Lung (tissue), 11 donors: ENCODE measurements at regions not wholly inside any gene's neighbourhood (a gene's known extent, or its start where the extent isn't known, plus 50 kb on each side); places are given as distances from the start of the nearest gene placed in this dataset.

ENCODE experiments used
- ATAC-seq: fragments of 200-7000 bp; cut with Tn5 transposase; one replicate; pipeline ENCODE4 v1.9.1; 2020; ENCODE audit warnings: moderate number of reproducible peaks; ENCODE audit not compliant: insufficient read depth, low FRiP score
- DNase-seq, 3 donors: peaks; one replicate each; pipeline ENCODE4 v3.0.0-alpha.2; 2013 to 2017
- H3K27ac ChIP-seq, 2 donors: one replicate each; pipeline ENCODE4 v1.5.1; 2013; ENCODE audit warnings: mild to moderate bottlenecking in 2 of 2, moderate library complexity in 2 of 2, control low read depth in 1 of 2, inconsistent platforms in 1 of 2, low read depth in 1 of 2, low read length in 1 of 2
- H3K27me3 ChIP-seq, 3 donors: one replicate each; pipeline ENCODE4 v1.5.1; 2013; ENCODE audit warnings: low read length in 2 of 3; ENCODE audit not compliant: control insufficient read depth in 3 of 3, insufficient read depth in 3 of 3
- H3K36me3 ChIP-seq, 4 donors: one replicate each; pipeline ENCODE4 v1.5.1; 2013; ENCODE audit warnings: low read length in 4 of 4, mild to moderate bottlenecking in 1 of 4, moderate library complexity in 1 of 4; ENCODE audit not compliant: control insufficient read depth in 4 of 4, insufficient read depth in 4 of 4
- H3K4me1 ChIP-seq, 5 donors: one replicate each; pipeline ENCODE4 v1.5.1; 2013; ENCODE audit warnings: low read length in 5 of 5, mild to moderate bottlenecking in 2 of 5, moderate library complexity in 1 of 5; ENCODE audit not compliant: control insufficient read depth in 5 of 5, insufficient read depth in 5 of 5
- H3K4me3 ChIP-seq: one replicate; pipeline ENCODE4 v1.5.1; 2013; ENCODE audit warnings: mild to moderate bottlenecking, control low read depth, moderate library complexity
- H3K9ac ChIP-seq, 2 donors: one replicate each; pipeline ENCODE4 v1.5.1; 2013; ENCODE audit warnings: low read length in 2 of 2, control low read depth in 1 of 2; ENCODE audit not compliant: insufficient read depth in 1 of 2
- H3K9me3 ChIP-seq, 4 donors: one replicate each; pipeline ENCODE4 v1.5.1; 2013; ENCODE audit warnings: low read length in 3 of 4, mild to moderate bottlenecking in 1 of 4, moderate library complexity in 1 of 4; ENCODE audit not compliant: control insufficient read depth in 4 of 4, insufficient read depth in 3 of 4
- CTCF ChIP-seq: IDR thresholded peaks from 2 replicates; pipeline ENCODE4 v1.5.1; 2012; ENCODE audit warnings: mild to moderate bottlenecking; ENCODE audit errors: control extremely low read depth, extremely low read depth
- WGBS, 2 donors: extraction: QIAGEN DNeasy Blood & Tissue Kit; methylation state at CpG; one replicate each; pipeline ENCODE4 v1.1.7; 2013; 5-methylcytosine and 5-hydroxymethylcytosine counted together
- donor health status: control.
- donor health status: control.
- donor health status: Bipolar disorder and iron deficiency.
- donor health status: healthy.
- donor health status: DM: yes; HTN: yes; CAD: no.

- H3K27ac ChIP-seq = no peak overlapping the region
- no peaks in the 10 kb centered on the region for H3K9me3 ChIP-seq
- H3K4me1 ChIP-seq = no peaks in the 10 kb centered on the region
- H3K9ac ChIP-seq = no peak overlapping the region
- no peak overlapping the region for H3K4me3 ChIP-seq
- WGBS, 2 donors = 55 to 83% methylated on average over 3 of the region's 3 CpGs
- H3K27me3 ChIP-seq = no peaks in the 10 kb centered on the region
- no peaks in the 10 kb centered on the region for H3K36me3 ChIP-seq
- no peak for TF ChIP-seq CTCF
- no peak for ATAC-seq
- no peak for DNase-seq
Measured at GRCh38 chrX:145002771-145003170, 244.5 kb upstream of the SPANXN1 start.

- Histone ChIP-seq H3K4me1 (no peaks in the 10 kb centered on the region), H3K4me3 (no peak overlapping the region), H3K36me3 (no peaks in the 10 kb centered on the region), H3K27ac (no peak overlapping the region), H3K9me3 (no peaks in the 10 kb centered on the region), H3K27me3 (no peaks in the 10 kb centered on the region), H3K9ac (no peak overlapping the region)
- ATAC-seq (no peak), DNase-seq (peak in 1 of 3 donors; percentile 2)
- TF ChIP-seq CTCF = no peak
Measured at GRCh38 chrX:145003443-145003842, 243.9 kb upstream of the SPANXN1 start.

GRCh38 chrX:145041486-145041885 lies 205.8 kb upstream of the SPANXN1 start:
- 64 to 85% methylated on average over 7 of the region's 7 CpGs for WGBS, 2 donors
- Histone ChIP-seq H3K36me3 (no peaks in the 10 kb centered on the region), H3K9ac (no peak overlapping the region), H3K9me3 (peaks cover 0 to 16% (median 0%) of the 10 kb centered on the region in 4 donors), H3K27me3 (no peaks in the 10 kb centered on the region), H3K27ac (no peak overlapping the region), H3K4me1 (no peaks in the 10 kb centered on the region), H3K4me3 (no peak overlapping the region)
- ATAC-seq (no peak), DNase-seq (no peak)
- no peak for TF ChIP-seq CTCF

- Histone ChIP-seq H3K9me3 (no peaks in the 10 kb centered on the region), H3K9ac (no peak overlapping the region), H3K27ac (no peak overlapping the region), H3K36me3 (no peaks in the 10 kb centered on the region), H3K4me1 (no peaks in the 10 kb centered on the region), H3K27me3 (no peaks in the 10 kb centered on the region), H3K4me3 (no peak overlapping the region)
- ATAC-seq (no peak), DNase-seq (no peak)
- WGBS, 2 donors = 56 to 57% methylated on average over 3 of the region's 3 CpGs
- no peak for TF ChIP-seq CTCF
Measured at GRCh38 chrX:145068450-145068849, 178.9 kb upstream of the SPANXN1 start.
